CD4-positive, alpha-beta T cell treated with Interleukin-2 at 100 ng/mL for 4 hours (primary cell): ENCODE measurements at regions not wholly inside any gene's neighbourhood (a gene's known extent, or its start where the extent isn't known, plus 50 kb on each side); places are given as distances from the start of the nearest gene placed in this dataset.
"Not testable (repeated sequence)": the region's sequence is repeated elsewhere in the genome, so short reads cannot be mapped to it uniquely, and the experiment has no call there.

Experiments
- DNase-seq: peaks from one replicate; pipeline ENCODE4 v3.0.0-alpha.2; 2020; ENCODE audit warnings: low spot score

- no peak for DNase-seq
Measured at GRCh38 chr6:170193326-170193821, 97.5 kb downstream of the DLL1 start.

DNA sequence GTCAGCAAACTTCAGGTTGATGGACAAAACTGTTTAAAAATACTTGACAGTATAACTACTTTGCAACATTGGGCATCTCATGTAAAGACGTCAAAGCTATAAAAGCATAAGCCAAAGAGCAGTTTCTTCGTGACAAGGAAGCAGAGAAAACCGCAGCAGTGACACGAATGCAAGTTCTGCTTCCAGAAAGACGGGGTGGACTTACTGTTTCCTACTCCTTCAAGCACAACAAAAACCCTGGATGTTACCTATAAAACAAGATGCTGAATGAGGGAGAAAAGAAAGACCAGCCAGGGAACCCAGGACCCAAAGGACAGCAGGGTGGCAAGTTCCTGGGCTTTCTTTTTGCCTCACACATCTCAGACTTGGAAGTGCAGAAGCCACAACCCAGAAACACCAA, 98.0 kb downstream of the DLL1 start:
- DNase-seq: no peak

GRCh38 chr6:170192101-170192500, 98.8 kb downstream of the DLL1 start:
- not testable (repeated sequence) for DNase-seq

DNA sequence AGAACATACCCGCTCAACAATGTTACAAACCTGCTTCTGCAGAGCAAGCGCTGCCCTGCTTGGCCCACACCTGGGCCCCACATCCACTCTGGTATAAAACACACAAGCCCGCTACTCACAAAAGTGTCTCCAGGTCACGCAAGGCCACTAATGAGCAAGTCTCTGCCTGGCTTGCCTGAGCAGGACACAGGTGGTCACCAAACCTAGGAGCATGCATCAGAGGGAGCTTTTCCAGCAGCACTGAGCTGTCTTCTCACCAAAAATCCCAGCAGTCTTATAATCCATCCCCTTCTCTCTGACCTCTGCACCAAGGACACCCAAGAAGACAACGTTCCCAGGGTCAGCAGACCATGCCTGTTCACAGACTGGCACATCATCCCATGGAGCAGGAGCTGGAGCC, 100.8 kb downstream of the DLL1 start:
- DNase-seq: no peak

GRCh38 chr6:170189236-170189635, 101.6 kb downstream of the DLL1 start:
- DNase-seq: no peak

DNA sequence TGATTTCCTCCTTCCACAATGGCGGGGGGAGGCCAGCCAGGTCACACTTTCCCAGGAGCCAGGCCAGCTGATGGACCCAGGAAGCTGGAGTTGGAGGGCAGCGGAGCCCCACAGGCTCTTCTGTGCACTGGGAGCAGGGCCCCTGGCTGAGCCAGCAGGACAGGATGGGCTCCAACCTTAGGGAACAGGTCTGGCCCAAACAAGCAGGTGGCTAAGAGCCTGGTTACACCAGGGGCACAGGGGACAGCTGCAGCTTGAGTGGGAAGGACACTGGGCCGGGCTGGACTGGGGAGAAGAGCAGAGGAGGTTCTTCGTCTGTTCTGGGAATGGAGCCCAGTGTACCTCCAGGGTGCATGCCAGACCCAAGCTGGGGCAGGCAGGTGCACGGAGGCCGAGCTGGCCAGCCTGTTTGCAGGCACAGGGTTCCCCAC, 102.3 kb downstream of the DLL1 start:
- no peak for DNase-seq

DNA sequence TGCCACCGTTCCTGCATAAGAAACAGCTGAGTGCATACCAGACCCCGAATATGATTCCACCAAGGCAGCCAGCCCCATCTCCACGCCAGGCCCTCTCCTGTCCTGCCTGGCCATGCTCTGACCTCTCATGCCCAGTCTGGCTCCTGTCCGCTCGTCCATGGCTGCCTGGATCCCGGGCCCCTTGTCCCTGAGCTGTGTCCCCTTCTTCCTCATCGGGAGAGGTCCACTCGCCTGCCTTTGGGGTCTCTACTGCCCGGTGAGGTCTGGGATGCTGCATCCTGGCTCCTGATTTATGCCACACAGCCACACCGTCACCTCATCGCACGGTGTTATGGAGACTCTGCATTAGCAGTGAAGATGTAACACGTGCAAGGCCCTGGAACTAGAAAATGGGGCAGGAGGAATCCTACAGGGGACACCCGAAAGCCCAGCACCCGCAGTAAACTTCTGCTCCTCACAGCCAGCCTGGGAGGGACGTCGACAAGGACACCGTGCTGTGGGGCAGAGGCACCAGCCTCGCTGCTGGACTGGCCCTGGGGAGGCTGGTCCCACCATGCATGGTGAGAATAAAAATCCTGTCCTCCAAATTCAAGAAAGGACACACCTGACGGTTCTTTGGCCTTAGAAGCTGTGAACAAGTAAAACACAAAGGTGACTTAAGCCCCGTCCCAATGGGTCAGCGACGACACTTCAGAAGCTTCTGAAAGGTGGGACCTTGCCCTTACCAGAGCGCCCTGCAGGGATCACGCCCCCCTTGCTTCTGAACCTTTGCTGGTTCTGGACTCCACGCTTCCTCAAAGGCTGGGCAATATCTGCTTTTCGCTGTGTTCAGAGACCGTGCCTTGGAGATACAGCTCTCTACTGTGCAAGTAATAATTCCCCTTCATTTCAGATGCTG, 103.0 kb downstream of the DLL1 start:
- DNase-seq: no peak

GRCh38 chr6:170186941-170187668, 103.8 kb downstream of the DLL1 start:
- no peak for DNase-seq

DNA sequence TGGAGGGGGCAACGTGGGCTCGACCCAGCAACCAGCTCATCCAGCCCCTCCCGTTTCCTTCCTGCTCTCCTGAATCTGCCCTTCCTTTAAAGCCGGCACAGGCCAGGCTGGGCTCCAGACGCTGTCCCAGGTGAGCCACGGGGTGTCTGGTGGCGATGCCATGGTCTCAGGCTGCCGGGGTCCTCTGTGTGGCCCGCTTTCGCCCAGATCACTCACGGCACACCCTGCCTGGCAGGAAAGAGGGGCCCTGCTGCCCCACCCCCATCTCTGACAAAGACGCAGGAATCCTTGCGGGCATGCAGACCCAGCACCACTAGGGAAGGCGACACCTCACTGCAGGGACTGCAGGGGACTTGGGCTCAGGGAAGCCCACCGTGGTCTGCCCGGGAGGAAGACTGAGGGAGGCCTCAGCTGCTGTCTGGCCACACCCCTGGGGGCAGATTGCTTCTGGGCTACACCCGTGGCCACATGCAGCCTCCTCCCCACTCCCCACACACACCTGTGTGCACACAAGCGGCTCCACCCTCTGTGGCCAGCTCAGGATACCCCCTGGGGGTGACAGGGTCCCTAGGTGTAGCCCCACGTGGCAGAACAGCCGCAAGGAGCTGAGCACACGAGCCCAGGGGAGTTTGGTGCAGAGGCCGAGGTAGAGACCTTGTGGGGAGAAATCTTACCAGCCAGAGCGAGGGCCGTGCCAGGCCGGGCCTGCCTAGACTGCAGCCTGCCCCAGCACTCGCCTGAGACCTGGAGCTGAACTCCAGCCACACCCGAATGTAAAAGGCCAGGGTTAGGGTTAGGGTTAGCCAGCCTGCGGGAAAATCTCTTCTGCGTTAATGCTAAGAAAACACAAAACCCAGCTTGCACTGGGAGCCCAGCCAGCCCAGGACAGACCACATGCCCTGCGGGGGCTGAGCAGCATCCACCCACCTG, 104.6 kb downstream of the DLL1 start:
- DNase-seq: no peak

- no peak for DNase-seq
Measured at GRCh38 chr6:170185175-170185978, 105.5 kb downstream of the DLL1 start.

DNA sequence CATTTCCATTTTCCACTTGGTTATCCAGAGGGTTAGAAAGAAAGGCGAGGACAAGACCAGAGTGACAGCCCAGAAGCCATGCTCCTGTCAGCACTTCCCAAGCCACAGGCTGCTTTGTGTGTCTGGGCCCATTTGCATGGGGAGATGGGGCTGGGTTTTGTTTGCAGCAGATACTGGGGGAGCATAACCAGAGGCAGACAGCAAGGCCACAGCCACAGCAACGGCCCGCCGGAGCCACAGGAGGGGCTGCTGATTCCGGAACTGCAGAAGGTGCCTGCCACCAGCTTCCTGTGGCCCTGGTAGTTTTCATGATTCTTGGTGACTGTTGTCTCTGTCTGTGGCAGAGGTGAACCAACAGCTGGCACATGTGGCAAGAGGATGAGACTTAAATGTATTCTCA, 106.6 kb downstream of the DLL1 start:
- no peak for DNase-seq

DNA sequence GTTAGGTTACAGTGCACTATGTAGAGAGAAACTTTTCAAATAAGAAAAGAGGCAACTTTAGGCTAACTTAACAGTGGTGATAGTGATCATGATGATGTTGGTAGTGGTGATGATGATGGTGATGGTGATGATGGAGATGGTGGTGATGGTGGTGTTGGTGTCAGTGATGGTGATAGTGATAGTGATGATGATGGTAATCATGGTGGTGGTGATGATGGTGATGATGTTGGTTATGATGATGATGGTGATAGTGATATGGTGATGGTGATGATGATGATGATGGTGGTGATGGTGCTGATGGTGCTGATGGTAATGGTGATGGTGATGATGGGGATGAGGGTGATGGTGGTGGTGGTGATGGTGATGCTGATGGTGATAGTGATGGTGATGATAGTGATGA, 107.4 kb downstream of the DLL1 start:
- DNase-seq: no peak

GRCh38 chr6:170182781-170183120, 108.1 kb downstream of the DLL1 start:
- no peak for DNase-seq

GRCh38 chr6:170182093-170182780, 108.6 kb downstream of the DLL1 start:
- no peak for DNase-seq

- DNase-seq: no peak
Measured at GRCh38 chr6:170181338-170181690, 109.6 kb downstream of the DLL1 start.

- no peak for DNase-seq
Measured at GRCh38 chr6:170180671-170181337, 110.1 kb downstream of the DLL1 start.

- DNase-seq: no peak
Measured at GRCh38 chr6:170179616-170180324, 111.1 kb downstream of the DLL1 start.

GRCh38 chr6:170178561-170179477, 112.1 kb downstream of the DLL1 start:
- no peak for DNase-seq
